HFF-Myc (cell line): ENCODE measurements at regions not wholly inside any gene's neighbourhood (a gene's known extent, or its start where the extent isn't known, plus 50 kb on each side); places are given as distances from the start of the nearest gene placed in this dataset.

ENCODE experiments used
- DNase-seq: peaks from one replicate; pipeline ENCODE4 v3.0.0-alpha.2; 2011; ENCODE audit warnings: low read depth; ENCODE audit errors: extremely low read depth
- H3K4me3 ChIP-seq: replicated peaks from 2 replicates; pipeline ENCODE4 v1.5.1; 2011; ENCODE audit warnings: low read depth, mild to moderate bottlenecking, control low read depth, low read length
- CTCF ChIP-seq: IDR thresholded peaks from 2 replicates; pipeline ENCODE4 v1.5.1; 2012; ENCODE audit warnings: mild to moderate bottlenecking, low read depth, low read length, control low read depth; ENCODE audit errors: missing control alignments

GRCh38 chr7:54687462-54688212 is 71.4 kb downstream of the SEC61G start:
- no peak for TF ChIP-seq CTCF
- no peak for DNase-seq
- no peak overlapping the region for H3K4me3 ChIP-seq

GRCh38 chr7:54680377-54681005 is 78.5 kb downstream of the SEC61G start:
- no peak for TF ChIP-seq CTCF
- DNase-seq: no peak
- H3K4me3 ChIP-seq: no peak overlapping the region

- no peak overlapping the region for H3K4me3 ChIP-seq
- no peak for DNase-seq
- no peak for TF ChIP-seq CTCF
These were observed 79.6 kb downstream of the SEC61G start for GRCh38 chr7:54679490-54679817.

GRCh38 chr7:54678763-54679489 is 80.1 kb downstream of the SEC61G start:
- TF ChIP-seq CTCF: no peak
- H3K4me3 ChIP-seq: no peak overlapping the region
- DNase-seq: no peak

GRCh38 chr7:54674891-54675290 is 84.1 kb downstream of the SEC61G start:
- no peak for TF ChIP-seq CTCF
- DNase-seq: no peak

GRCh38 chr7:54672519-54672918 is 86.5 kb downstream of the SEC61G start:
- no peak for TF ChIP-seq CTCF
- no peak for DNase-seq
- H3K4me3 ChIP-seq: no peak overlapping the region

More at GRCh38 chr7:54674891-54675290, 84.1 kb downstream of the SEC61G start:
- no peak overlapping the region for H3K4me3 ChIP-seq
